Tibial nerve (tissue), 4 donors: ENCODE measurements at regions not wholly inside any gene's neighbourhood (a gene's known extent, or its start where the extent isn't known, plus 50 kb on each side); places are given as distances from the start of the nearest gene placed in this dataset.

Source experiments
- EP300 ChIP-seq, 2 donors: sonication (generic); formaldehyde crosslinking; IDR thresholded peaks; one replicate each; pipeline ENCODE4 v1.6.1; 2017; ENCODE audit warnings: antibody characterized with exemption in 2 of 2, mild to moderate bottlenecking in 1 of 2
- POLR2A ChIP-seq, 2 donors: fragments of 450-650 bp; IDR thresholded peaks; one replicate each; pipeline ENCODE4 v1.6.1; 2017; ENCODE audit warnings: antibody characterized with exemption in 2 of 2, mild to moderate bottlenecking in 2 of 2, moderate library complexity in 2 of 2
- TF ChIP-seq, protein P1 (sequence below), 5 experiments: fragments of 200-600 bp in 3 of 5; fragments of 450-650 bp in 2 of 5; sonication (generic) in 3 of 5; IDR thresholded peaks; one replicate each; pipeline ENCODE4 v1.5.1; 2016 to 2019; ENCODE audit warnings: antibody characterized with exemption in 5 of 5, mild to moderate bottlenecking in 3 of 5, moderate library complexity in 2 of 5

DNA sequence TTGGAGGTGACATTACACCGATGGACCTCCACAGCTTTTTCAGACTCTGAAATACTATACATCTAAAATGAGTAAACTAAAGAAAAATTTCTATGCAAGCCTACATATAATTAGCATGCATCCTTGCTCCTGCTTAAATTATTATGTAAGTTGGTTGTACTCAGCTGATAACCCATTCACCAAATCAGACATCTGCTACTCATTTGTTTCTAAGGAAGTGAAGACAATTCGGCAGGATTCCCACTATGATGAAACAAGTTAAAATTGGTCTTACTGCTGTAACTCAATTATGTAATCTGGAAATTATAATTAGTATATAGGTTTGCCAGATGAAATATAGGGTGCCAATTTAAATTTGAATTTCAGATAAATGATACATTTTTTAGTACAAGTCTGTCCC lies 59.5 kb upstream of the FGF13 start:
- TF ChIP-seq, protein P1, sequence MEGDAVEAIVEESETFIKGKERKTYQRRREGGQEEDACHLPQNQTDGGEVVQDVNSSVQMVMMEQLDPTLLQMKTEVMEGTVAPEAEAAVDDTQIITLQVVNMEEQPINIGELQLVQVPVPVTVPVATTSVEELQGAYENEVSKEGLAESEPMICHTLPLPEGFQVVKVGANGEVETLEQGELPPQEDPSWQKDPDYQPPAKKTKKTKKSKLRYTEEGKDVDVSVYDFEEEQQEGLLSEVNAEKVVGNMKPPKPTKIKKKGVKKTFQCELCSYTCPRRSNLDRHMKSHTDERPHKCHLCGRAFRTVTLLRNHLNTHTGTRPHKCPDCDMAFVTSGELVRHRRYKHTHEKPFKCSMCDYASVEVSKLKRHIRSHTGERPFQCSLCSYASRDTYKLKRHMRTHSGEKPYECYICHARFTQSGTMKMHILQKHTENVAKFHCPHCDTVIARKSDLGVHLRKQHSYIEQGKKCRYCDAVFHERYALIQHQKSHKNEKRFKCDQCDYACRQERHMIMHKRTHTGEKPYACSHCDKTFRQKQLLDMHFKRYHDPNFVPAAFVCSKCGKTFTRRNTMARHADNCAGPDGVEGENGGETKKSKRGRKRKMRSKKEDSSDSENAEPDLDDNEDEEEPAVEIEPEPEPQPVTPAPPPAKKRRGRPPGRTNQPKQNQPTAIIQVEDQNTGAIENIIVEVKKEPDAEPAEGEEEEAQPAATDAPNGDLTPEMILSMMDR (IDR thresholded peaks at IDR 0.05), result no peak
- no peak for TF ChIP-seq POLR2A (IDR thresholded peaks at IDR 0.05)
- TF ChIP-seq EP300 (IDR thresholded peaks at IDR 0.05), result no peak
